KMS-11 (cell line): ENCODE measurements at regions not wholly inside any gene's neighbourhood (a gene's known extent, or its start where the extent isn't known, plus 50 kb on each side); places are given as distances from the start of the nearest gene placed in this dataset.

Experiments used
- H2AFZ ChIP-seq: fragments of 200-600 bp; sonication (generic); 2 replicates; pipeline ENCODE4 v1.6.1; 2016; ENCODE audit warnings: antibody characterized with exemption, mixed run types, low read depth
- H3K27ac ChIP-seq: fragments of 200-600 bp; sonication (generic); 2 replicates; pipeline ENCODE4 v1.6.1; 2016; ENCODE audit warnings: mild to moderate bottlenecking, mixed run types
- H3K27me3 ChIP-seq: fragments of 200-600 bp; sonication (generic); 2 replicates; pipeline ENCODE4 v1.6.1; 2017; ENCODE audit warnings: mild to moderate bottlenecking, low read depth, mixed run types, moderate library complexity; ENCODE audit not compliant: insufficient read depth
- H3K36me3 ChIP-seq: fragments of 200-600 bp; sonication (generic); 2 replicates; pipeline ENCODE4 v1.6.1; 2017; ENCODE audit warnings: mild to moderate bottlenecking, mixed run types; ENCODE audit not compliant: insufficient read depth
- H3K4me1 ChIP-seq: fragments of 200-600 bp; sonication (generic); 2 replicates; pipeline ENCODE4 v1.6.1; 2016; ENCODE audit warnings: mild to moderate bottlenecking, low read depth, mixed run types; ENCODE audit not compliant: poor library complexity, severe bottlenecking
- H3K4me2 ChIP-seq: fragments of 200-600 bp; sonication (generic); 2 replicates; pipeline ENCODE4 v1.7.0; 2016; ENCODE audit warnings: mild to moderate bottlenecking, mixed run types
- H3K4me3 ChIP-seq: fragments of 200-600 bp; sonication (generic); IDR thresholded peaks from 2 replicates; pipeline ENCODE4 v1.6.1; 2017; ENCODE audit warnings: low read depth, low read length, mixed read lengths; ENCODE audit not compliant: insufficient read depth
- H3K79me2 ChIP-seq: fragments of 200-600 bp; sonication (generic); 2 replicates; pipeline ENCODE4 v1.6.1; 2016; ENCODE audit warnings: low read depth, mixed run types; ENCODE audit not compliant: insufficient read depth
- H3K9ac ChIP-seq: fragments of 200-600 bp; sonication (generic); 2 replicates; pipeline ENCODE4 v1.6.1; 2016; ENCODE audit warnings: mild to moderate bottlenecking, mixed run types
- H4K20me1 ChIP-seq: fragments of 200-600 bp; sonication (generic); 2 replicates; pipeline ENCODE4 v1.6.1; 2016; ENCODE audit warnings: mild to moderate bottlenecking, mixed run types; ENCODE audit not compliant: insufficient read depth
- TF ChIP-seq, protein P1 (sequence below): fragments of 200-600 bp; sonication (generic); conservative IDR thresholded peaks from 2 replicates; pipeline ENCODE4 v1.6.1; 2017; ENCODE audit warnings: low read depth, mild to moderate bottlenecking, antibody characterized with exemption, low read length, moderate library complexity, mixed read lengths

GRCh38 chr22:49406879-49407587 is 420.6 kb downstream of the BRD1 start:
- Histone ChIP-seq H3K4me3 (no peak overlapping the region), H3K79me2 (no peaks in the 10 kb centered on the region), H3K4me1 (no peaks in the 10 kb centered on the region), H3K4me2 (no peak overlapping the region), H3K27ac (no peak overlapping the region), H3K27me3 (no peaks in the 10 kb centered on the region; the same call in 1 of the 2 replicates), H3K36me3 (no peaks in the 10 kb centered on the region), H4K20me1 (no peaks in the 10 kb centered on the region), H2AFZ (no peak overlapping the region), H3K9ac (no peak overlapping the region)
- TF ChIP-seq, protein P1, sequence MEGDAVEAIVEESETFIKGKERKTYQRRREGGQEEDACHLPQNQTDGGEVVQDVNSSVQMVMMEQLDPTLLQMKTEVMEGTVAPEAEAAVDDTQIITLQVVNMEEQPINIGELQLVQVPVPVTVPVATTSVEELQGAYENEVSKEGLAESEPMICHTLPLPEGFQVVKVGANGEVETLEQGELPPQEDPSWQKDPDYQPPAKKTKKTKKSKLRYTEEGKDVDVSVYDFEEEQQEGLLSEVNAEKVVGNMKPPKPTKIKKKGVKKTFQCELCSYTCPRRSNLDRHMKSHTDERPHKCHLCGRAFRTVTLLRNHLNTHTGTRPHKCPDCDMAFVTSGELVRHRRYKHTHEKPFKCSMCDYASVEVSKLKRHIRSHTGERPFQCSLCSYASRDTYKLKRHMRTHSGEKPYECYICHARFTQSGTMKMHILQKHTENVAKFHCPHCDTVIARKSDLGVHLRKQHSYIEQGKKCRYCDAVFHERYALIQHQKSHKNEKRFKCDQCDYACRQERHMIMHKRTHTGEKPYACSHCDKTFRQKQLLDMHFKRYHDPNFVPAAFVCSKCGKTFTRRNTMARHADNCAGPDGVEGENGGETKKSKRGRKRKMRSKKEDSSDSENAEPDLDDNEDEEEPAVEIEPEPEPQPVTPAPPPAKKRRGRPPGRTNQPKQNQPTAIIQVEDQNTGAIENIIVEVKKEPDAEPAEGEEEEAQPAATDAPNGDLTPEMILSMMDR: no peak

DNA sequence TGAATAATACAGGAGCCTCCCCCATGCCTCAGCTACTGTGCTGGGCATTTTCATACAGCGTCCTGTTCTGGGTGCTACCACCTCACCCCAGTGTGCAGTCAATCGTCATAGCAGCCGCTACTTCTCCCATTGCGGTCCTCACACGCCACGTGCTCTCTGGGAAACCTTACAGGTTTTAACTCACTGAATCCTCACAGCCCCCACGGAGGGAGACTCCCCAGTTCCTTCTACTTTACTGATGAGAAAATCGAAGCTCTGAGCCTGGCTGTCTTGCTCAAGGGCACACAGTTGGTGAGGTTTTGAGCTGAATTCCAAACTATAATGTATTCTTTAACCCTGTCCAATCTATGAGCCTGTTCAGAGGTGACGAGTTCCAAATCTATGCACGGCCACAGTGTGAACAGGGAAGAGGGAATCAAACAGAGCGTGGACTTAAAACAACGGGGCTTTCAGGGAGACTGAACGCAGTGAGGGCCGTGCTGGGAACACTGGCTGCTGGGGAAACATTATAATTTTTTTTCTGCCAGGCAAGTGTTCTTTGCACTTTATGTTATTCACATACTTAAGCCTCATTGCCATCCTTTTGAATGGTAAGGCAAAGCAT is 421.5 kb downstream of the BRD1 start:
- H3K4me2 ChIP-seq: no peak overlapping the region
- no peaks in the 10 kb centered on the region for H3K79me2 ChIP-seq
- H3K27ac ChIP-seq: no peak overlapping the region
- no peaks in the 10 kb centered on the region; the same call in 1 of the 2 replicates for H3K27me3 ChIP-seq
- H3K4me1 ChIP-seq: no peaks in the 10 kb centered on the region
- no peaks in the 10 kb centered on the region for H3K36me3 ChIP-seq
- no peaks in the 10 kb centered on the region for H4K20me1 ChIP-seq
- no peak overlapping the region for H3K9ac ChIP-seq
- H3K4me3 ChIP-seq: no peak overlapping the region
- H2AFZ ChIP-seq: no peak overlapping the region
- TF ChIP-seq, protein P1: no peak

GRCh38 chr22:49405590-49405989 is 422.1 kb downstream of the BRD1 start:
- no peak overlapping the region for H3K27ac ChIP-seq
- no peaks in the 10 kb centered on the region for H3K36me3 ChIP-seq
- TF ChIP-seq, protein P1: no peak
- H3K27me3 ChIP-seq: no peaks in the 10 kb centered on the region; the same call in 1 of the 2 replicates
- H3K9ac ChIP-seq: no peak overlapping the region
- H3K4me2 ChIP-seq: no peak overlapping the region
- no peak overlapping the region for H2AFZ ChIP-seq
- H4K20me1 ChIP-seq: no peaks in the 10 kb centered on the region
- H3K4me1 ChIP-seq: no peaks in the 10 kb centered on the region
- H3K79me2 ChIP-seq: no peaks in the 10 kb centered on the region
- H3K4me3 ChIP-seq: no peak overlapping the region

GRCh38 chr22:49404576-49405241 is 423.0 kb downstream of the BRD1 start:
- Histone ChIP-seq H3K79me2 (no peaks in the 10 kb centered on the region), H3K4me1 (no peaks in the 10 kb centered on the region), H4K20me1 (no peaks in the 10 kb centered on the region), H3K9ac (no peak overlapping the region), H3K4me3 (no peak overlapping the region), H3K27ac (no peak overlapping the region), H3K4me2 (no peak overlapping the region), H3K36me3 (no peaks in the 10 kb centered on the region), H2AFZ (no peak overlapping the region), H3K27me3 (no peaks in the 10 kb centered on the region; the same call in 1 of the 2 replicates)
- TF ChIP-seq, protein P1: no peak
